Activated T-cell treated with anti-CD3 and anti-CD28 coated beads, Interleukin-2, amount 50 U/mL, for 24 hours (primary cell): ENCODE measurements at regions not wholly inside any gene's neighbourhood (a gene's known extent, or its start where the extent isn't known, plus 50 kb on each side); places are given as distances from the start of the nearest gene placed in this dataset.

Experiments used
- DNase-seq: peaks from one replicate; pipeline ENCODE4 v3.0.0-alpha.2; 2020
- H3K27ac Mint-ChIP-seq: 2 replicates; pipeline ENCODE4 v1.8.0; 2020; ENCODE audit warnings: mild to moderate bottlenecking, mixed read lengths
- H3K27me3 Mint-ChIP-seq: 2 replicates; pipeline ENCODE4 v1.8.0; 2020; ENCODE audit warnings: mixed read lengths
- H3K36me3 Mint-ChIP-seq: 2 replicates; pipeline ENCODE4 v1.8.0; 2020; ENCODE audit warnings: low read depth, mixed read lengths
- H3K4me1 Mint-ChIP-seq: 2 replicates; pipeline ENCODE4 v1.8.0; 2020; ENCODE audit warnings: low read depth, mixed read lengths
- H3K4me3 Mint-ChIP-seq: 2 replicates; pipeline ENCODE4 v1.8.0; 2020; ENCODE audit warnings: mild to moderate bottlenecking, moderate library complexity, mixed read lengths
- H3K9me3 Mint-ChIP-seq: 2 replicates; pipeline ENCODE4 v1.8.0; 2020; ENCODE audit warnings: mixed read lengths

DNA sequence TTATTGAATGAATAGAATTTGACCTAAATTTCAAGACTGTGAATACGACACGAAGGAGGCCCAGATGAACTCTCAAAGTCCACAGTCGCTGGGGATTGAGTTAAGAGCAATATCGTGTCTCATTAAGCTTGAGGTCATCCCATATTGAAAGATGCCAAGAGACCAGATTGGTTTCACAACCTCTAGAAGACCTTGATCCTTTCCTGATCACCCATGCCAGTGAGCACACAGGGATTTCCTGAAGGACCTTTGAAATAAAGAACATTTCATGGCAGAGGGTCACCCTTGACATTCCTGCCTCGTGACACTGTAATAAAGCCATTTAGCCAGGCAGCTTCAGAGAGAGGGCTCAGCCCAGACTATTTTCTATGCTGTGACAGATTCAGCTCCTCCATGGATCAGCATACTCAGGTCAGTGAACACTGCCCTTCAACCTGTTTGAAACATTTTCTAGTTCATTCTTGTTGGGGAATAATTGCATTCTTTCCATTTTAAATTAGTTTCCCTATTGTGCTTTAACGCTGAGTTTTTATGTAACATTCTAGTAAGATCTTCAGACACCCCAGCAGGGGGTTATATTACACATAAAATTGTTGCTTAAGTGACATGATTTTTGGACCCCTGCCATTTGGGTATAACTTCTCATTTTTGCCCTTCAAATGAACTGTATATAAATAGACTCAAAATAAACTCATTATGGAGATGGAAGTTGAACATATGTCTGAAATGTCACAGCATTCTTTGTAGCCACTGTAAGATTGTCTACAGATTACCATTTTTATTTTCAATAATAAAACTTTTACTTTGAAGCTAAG is 213.2 kb downstream of the C12orf50 start:
- H3K27ac Mint-ChIP-seq = no peak overlapping the region
- no peaks in the 10 kb centered on the region for H3K4me1 Mint-ChIP-seq
- H3K27me3 Mint-ChIP-seq = no peaks in the 10 kb centered on the region
- no peaks in the 10 kb centered on the region for H3K36me3 Mint-ChIP-seq
- H3K9me3 Mint-ChIP-seq = no peaks in the 10 kb centered on the region
- H3K4me3 Mint-ChIP-seq = no peak overlapping the region
- DNase-seq = no peak

- Mint-ChIP-seq H3K36me3 (no peaks in the 10 kb centered on the region), H3K27me3 (no peaks in the 10 kb centered on the region), H3K4me3 (no peak overlapping the region), H3K27ac (no peak overlapping the region), H3K9me3 (no peaks in the 10 kb centered on the region), H3K4me1 (no peaks in the 10 kb centered on the region)
- no peak for DNase-seq
Observed at GRCh38 chr12:87814625-87815024, 214.6 kb downstream of the C12orf50 start.

GRCh38 chr12:87813476-87814234 is 215.5 kb downstream of the C12orf50 start:
- no peaks in the 10 kb centered on the region for H3K27me3 Mint-ChIP-seq
- H3K27ac Mint-ChIP-seq = no peak overlapping the region
- DNase-seq = no peak
- H3K4me1 Mint-ChIP-seq = no peaks in the 10 kb centered on the region
- H3K4me3 Mint-ChIP-seq = no peak overlapping the region
- H3K9me3 Mint-ChIP-seq = no peaks in the 10 kb centered on the region
- H3K36me3 Mint-ChIP-seq = no peaks in the 10 kb centered on the region

DNA sequence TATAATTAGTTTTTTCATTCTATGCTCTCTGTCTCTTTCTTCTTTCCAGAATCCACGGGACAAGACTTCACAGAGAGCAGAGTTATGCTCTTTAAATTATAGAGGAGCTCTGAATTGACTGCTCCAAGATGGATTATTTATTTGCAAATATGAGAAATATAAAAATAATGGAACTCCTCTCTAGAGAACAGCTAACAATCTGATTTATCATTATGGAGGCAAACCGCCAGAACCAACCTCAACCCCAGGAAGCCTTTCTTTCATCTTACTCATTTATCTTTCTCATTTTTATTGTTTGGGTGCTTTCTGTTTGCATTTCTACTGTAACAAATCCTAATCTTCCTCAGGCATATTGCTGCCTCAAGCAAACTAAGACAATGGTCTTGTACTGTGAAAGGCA is 216.5 kb downstream of the C12orf50 start:
- no peaks in the 10 kb centered on the region for H3K9me3 Mint-ChIP-seq
- no peak for DNase-seq
- H3K27ac Mint-ChIP-seq = no peak overlapping the region
- H3K27me3 Mint-ChIP-seq = no peaks in the 10 kb centered on the region
- no peaks in the 10 kb centered on the region for H3K36me3 Mint-ChIP-seq
- no peak overlapping the region for H3K4me3 Mint-ChIP-seq
- no peaks in the 10 kb centered on the region for H3K4me1 Mint-ChIP-seq

DNA sequence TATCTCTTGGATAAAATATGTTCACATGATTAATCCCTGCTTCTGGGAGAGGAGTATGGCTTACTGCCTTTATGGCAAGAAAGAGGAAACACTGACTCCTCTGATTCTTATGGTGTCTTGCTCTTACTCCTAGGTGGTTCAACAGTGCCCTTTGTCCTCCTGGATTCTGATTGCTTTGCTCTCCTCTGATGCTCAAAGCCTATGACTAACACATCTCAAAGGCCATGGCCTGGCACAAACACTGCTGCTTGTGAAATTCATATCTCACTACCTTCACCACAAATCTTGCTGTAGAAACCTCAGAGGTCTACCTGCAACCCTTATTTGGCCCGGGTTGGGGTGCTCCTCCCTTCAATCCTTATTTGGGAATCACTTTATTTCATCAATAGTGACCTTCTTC is 217.2 kb downstream of the C12orf50 start:
- Mint-ChIP-seq H3K9me3 (no peaks in the 10 kb centered on the region), H3K4me1 (no peaks in the 10 kb centered on the region), H3K36me3 (no peaks in the 10 kb centered on the region), H3K4me3 (no peak overlapping the region), H3K27me3 (no peaks in the 10 kb centered on the region), H3K27ac (no peak overlapping the region)
- DNase-seq = no peak

DNA sequence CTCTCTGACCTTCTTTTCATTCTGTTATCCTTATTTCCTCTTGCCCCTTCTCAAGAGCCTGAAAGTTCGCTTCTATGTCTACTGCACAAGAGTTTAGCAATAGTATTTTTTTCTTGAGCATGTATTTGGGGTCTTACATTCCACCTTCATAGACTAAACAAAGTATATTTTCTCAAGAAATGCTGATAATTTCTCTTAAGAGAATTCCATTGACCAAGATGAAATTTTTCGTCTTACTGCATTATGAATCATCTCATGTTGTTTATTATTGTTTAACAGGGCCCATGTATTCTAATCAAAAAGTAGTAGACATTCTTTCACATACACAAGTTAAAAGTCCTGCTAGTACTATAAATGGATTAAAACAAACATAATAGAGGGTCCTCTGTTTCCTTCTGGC is 219.3 kb downstream of the C12orf50 start:
- DNase-seq = no peak
- no peak overlapping the region for H3K4me3 Mint-ChIP-seq
- H3K27ac Mint-ChIP-seq = no peak overlapping the region
- no peaks in the 10 kb centered on the region for H3K9me3 Mint-ChIP-seq
- no peaks in the 10 kb centered on the region for H3K36me3 Mint-ChIP-seq
- no peaks in the 10 kb centered on the region for H3K4me1 Mint-ChIP-seq
- H3K27me3 Mint-ChIP-seq = no peaks in the 10 kb centered on the region

DNA sequence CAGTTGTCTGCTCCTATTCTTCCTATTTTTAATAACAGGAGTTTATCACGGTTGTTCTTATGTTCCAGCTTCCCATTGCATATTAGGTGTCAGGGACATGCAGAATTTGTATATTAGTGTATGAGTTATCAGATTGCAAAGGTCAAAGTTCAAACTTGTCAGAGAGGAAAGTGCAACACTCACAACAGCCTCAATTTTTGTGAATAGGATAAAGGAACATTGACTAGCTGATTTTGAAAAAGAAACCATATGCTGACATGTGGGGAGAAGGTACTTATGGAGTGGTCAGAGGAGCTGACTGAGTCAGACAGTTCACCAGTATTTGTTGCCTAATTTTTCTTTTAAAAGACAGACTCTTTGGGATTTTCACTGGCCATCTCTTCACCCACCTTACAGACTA is 222.1 kb downstream of the C12orf50 start:
- H3K9me3 Mint-ChIP-seq = no peaks in the 10 kb centered on the region

DNA sequence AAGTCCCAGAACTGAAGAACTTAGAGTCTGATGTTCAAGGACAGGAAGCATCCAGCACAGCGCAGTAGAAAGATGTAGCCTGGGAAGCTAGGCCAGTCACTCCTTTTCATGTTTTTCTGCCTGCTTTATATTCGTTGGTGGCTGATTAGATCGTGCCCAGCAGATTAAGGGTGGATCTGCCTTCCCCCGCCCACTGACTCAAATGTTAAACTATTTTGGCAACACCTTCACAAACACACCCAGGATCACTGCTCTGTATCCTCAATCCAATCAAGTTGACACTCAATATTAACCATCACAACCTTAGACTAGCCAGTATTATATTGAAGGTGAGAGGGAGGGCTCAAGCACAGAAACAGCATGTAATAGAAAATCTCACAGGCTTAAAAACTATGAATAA is 222.9 kb downstream of the C12orf50 start:
- H3K36me3 Mint-ChIP-seq = no peaks in the 10 kb centered on the region
- H3K27me3 Mint-ChIP-seq = no peaks in the 10 kb centered on the region
- no peak overlapping the region for H3K4me3 Mint-ChIP-seq
- H3K27ac Mint-ChIP-seq = no peak overlapping the region
- DNase-seq = no peak
- no peaks in the 10 kb centered on the region for H3K9me3 Mint-ChIP-seq
- no peaks in the 10 kb centered on the region for H3K4me1 Mint-ChIP-seq

More for the DNA sequence above, 222.1 kb downstream of the C12orf50 start:
- no peak for DNase-seq
- H3K36me3 Mint-ChIP-seq = no peaks in the 10 kb centered on the region
- H3K4me3 Mint-ChIP-seq = no peak overlapping the region
- no peak overlapping the region for H3K27ac Mint-ChIP-seq
- H3K27me3 Mint-ChIP-seq = no peaks in the 10 kb centered on the region
- H3K4me1 Mint-ChIP-seq = no peaks in the 10 kb centered on the region

DNA sequence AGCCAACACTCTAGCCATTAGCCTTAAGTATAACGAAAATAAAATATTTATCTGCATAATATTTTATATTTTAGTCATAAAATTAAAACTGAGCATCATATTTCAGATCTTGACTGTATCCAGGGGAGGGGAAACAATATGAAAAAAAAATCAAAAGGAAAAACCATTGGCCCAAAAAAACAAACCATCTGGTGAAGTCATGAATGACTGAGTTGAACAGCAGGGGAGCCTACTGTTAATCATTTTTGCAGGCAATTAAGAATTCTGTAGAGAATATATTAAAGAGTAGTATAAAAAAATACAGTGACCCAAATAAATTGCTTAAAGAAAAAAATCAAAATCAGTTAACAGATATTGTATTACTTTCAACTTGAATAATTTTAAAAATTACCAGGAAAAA is 224.8 kb downstream of the C12orf50 start:
- DNase-seq = no peak
- H3K27ac Mint-ChIP-seq = no peak overlapping the region
- no peaks in the 10 kb centered on the region for H3K27me3 Mint-ChIP-seq
- H3K36me3 Mint-ChIP-seq = no peaks in the 10 kb centered on the region
- no peaks in the 10 kb centered on the region for H3K4me1 Mint-ChIP-seq
- H3K4me3 Mint-ChIP-seq = no peak overlapping the region
- H3K9me3 Mint-ChIP-seq = no peaks in the 10 kb centered on the region

- no peak for DNase-seq
- Mint-ChIP-seq H3K4me1 (no peaks in the 10 kb centered on the region), H3K36me3 (no peaks in the 10 kb centered on the region), H3K27ac (no peak overlapping the region), H3K4me3 (no peak overlapping the region), H3K9me3 (no peaks in the 10 kb centered on the region), H3K27me3 (no peaks in the 10 kb centered on the region)
Observed at GRCh38 chr12:87802721-87803011, 226.5 kb downstream of the C12orf50 start.

- no peak for DNase-seq
- Mint-ChIP-seq H3K9me3 (no peaks in the 10 kb centered on the region), H3K36me3 (no peaks in the 10 kb centered on the region), H3K4me3 (no peak overlapping the region), H3K27ac (no peak overlapping the region), H3K27me3 (no peaks in the 10 kb centered on the region), H3K4me1 (no peaks in the 10 kb centered on the region)
Observed at GRCh38 chr12:87801860-87802720, 227.1 kb downstream of the C12orf50 start.

GRCh38 chr12:87796961-87797516 is 232.2 kb downstream of the C12orf50 start:
- DNase-seq = no peak
- Mint-ChIP-seq H3K27ac (no peak overlapping the region), H3K27me3 (no peaks in the 10 kb centered on the region)

GRCh38 chr12:87795555-87795954 is 233.6 kb downstream of the C12orf50 start:
- DNase-seq = no peak
- no peaks in the 10 kb centered on the region for H3K4me1 Mint-ChIP-seq
- no peaks in the 10 kb centered on the region for H3K27me3 Mint-ChIP-seq

More at GRCh38 chr12:87796961-87797516, 232.2 kb downstream of the C12orf50 start:
- H3K36me3 Mint-ChIP-seq = no peaks in the 10 kb centered on the region
- H3K9me3 Mint-ChIP-seq = no peaks in the 10 kb centered on the region
- no peaks in the 10 kb centered on the region for H3K4me1 Mint-ChIP-seq
- no peak overlapping the region for H3K4me3 Mint-ChIP-seq

GRCh38 chr12:87794854-87795253 is 234.3 kb downstream of the C12orf50 start:
- no peak for DNase-seq
- Mint-ChIP-seq H3K4me3 (no peak overlapping the region), H3K36me3 (no peaks in the 10 kb centered on the region), H3K27me3 (no peaks in the 10 kb centered on the region), H3K4me1 (no peaks in the 10 kb centered on the region), H3K27ac (no peak overlapping the region), H3K9me3 (no peaks in the 10 kb centered on the region)

More at GRCh38 chr12:87795555-87795954, 233.6 kb downstream of the C12orf50 start:
- no peaks in the 10 kb centered on the region for H3K9me3 Mint-ChIP-seq
- H3K4me3 Mint-ChIP-seq = no peak overlapping the region
- no peaks in the 10 kb centered on the region for H3K36me3 Mint-ChIP-seq
- H3K27ac Mint-ChIP-seq = no peak overlapping the region
